ENCODE measurements at regions not wholly inside any gene's neighbourhood (a gene's known extent, or its start where the extent isn't known, plus 50 kb on each side); places are given as distances from the start of the nearest gene placed in this dataset.

DNA sequence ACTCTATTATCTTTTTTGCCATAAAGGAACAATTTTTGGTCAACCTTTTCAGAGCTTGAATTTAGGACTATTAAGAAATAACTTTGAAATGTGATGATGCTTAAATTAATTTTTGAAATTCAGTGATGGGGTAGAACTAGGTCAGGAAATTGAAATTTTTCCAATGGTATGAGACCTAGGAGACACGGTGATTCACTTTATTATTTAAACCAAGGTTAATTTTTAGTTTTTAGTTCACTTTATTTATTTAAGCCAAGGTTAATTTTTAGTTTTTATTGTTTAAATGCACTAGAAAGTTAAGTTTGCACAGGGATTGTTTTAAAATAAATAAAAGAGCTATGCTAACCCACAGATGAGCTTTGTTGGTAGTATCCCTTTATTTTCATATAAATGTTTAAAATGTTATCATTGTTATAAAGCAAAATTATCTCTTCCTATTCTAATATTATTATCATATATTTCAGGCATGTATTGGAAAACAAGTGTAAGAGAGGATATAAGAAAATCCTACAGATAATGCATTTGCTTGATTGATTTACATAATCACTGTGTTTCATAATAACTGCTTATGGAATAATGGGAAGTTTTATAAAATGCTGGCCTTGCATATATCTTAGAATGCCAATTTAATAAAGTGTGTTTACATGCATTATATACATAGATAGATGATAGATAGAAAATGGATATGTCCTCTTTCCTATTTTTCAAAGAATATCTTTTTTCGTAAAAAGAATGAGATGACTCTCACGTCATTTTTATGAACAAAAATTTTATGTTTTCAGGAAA lies 163.6 kb downstream of the HGF start:
- H3K79me1 ChIP-seq (ENCODE audit: low read depth, low read length): no peaks in the 10 kb centered on the region
- H4K5ac ChIP-seq (ENCODE audit: insufficient read length, low read depth, low read length): no peak overlapping the region
- H4K91ac ChIP-seq (replicated peaks; ENCODE audit: insufficient read length, low read length): no peak overlapping the region
- no peak overlapping the region for H3K27ac ChIP-seq (ENCODE audit: low read depth, low read length)
- no peak overlapping the region for H3K18ac ChIP-seq (ENCODE audit: extremely low read depth, low read length)
- no peak overlapping the region for H4K8ac ChIP-seq (ENCODE audit: extremely low read depth, insufficient read depth, low read length)
- H2BK20ac ChIP-seq (ENCODE audit: low read length): no peak overlapping the region
- H3K56ac ChIP-seq (replicated peaks; ENCODE audit: insufficient read length, low read depth, low read length): no peak overlapping the region
- H3K4me2 ChIP-seq (ENCODE audit: insufficient read depth in 1 of 2, low read depth in 2 of 2, low read length in 2 of 2): no peak overlapping the region
- no peak overlapping the region for H2BK15ac ChIP-seq (ENCODE audit: low read length)
- no peaks in the 10 kb centered on the region; a peak in 1 of 7 replicates for H3K4me1 ChIP-seq (replicated peaks in 1 of 4; ENCODE audit: control insufficient read depth in 3 of 4, insufficient read depth in 4 of 4, low read length in 3 of 4)
- H2BK5ac ChIP-seq (ENCODE audit: low read depth, low read length): no peak overlapping the region
- no peaks in the 10 kb centered on the region for H3K79me2 ChIP-seq (ENCODE audit: control insufficient read depth in 1 of 2, insufficient read depth in 2 of 2, low read length in 2 of 2)
- no peak overlapping the region for H2AK5ac ChIP-seq (ENCODE audit: low read depth, low read length)
- no peak overlapping the region for H3K14ac ChIP-seq (ENCODE audit: insufficient read length)
- no peak overlapping the region for H2AFZ ChIP-seq (ENCODE audit: low read length)
- H3K4me3 ChIP-seq (ENCODE audit: extremely low read depth in 1 of 4, insufficient read depth in 2 of 4, low read depth in 3 of 4, low read length in 4 of 4): no peak overlapping the region
- H3K36me3 ChIP-seq (ENCODE audit: control insufficient read depth in 2 of 4, insufficient read depth in 4 of 4, low read length in 3 of 4): no peaks in the 10 kb centered on the region
- no peaks in the 10 kb centered on the region for H3K23me2 ChIP-seq (ENCODE audit: low read depth, low read length)
- no peak overlapping the region for H2BK12ac ChIP-seq (ENCODE audit: low read depth, low read length)
- DNase-seq (ENCODE audit: low read depth in 1 of 2, low spot score in 2 of 2) (no peak), FAIRE-seq (no peak)
- H3K9me3 ChIP-seq (ENCODE audit: insufficient read depth in 2 of 2, low read depth in 1 of 2, low read length in 1 of 2): no peaks in the 10 kb centered on the region
- no peak overlapping the region for H2BK120ac ChIP-seq (replicated peaks; ENCODE audit: low read depth, low read length)
- POLR2A ChIA-PET (ENCODE audit: partially characterized antibody): no interaction called here
- no peak overlapping the region for H3K9ac ChIP-seq (replicated peaks in 1 of 4; ENCODE audit: extremely low read depth in 1 of 4, low read depth in 3 of 4, low read length in 3 of 4)
- WGBS, 2 experiments (ENCODE audit: extremely low coverage in 1 of 2, insufficient coverage in 1 of 2, insufficient read length in 1 of 2, insufficient replicate concordance in 2 of 2, low coverage in 1 of 2, low lambda C conversion rate in 2 of 2, missing lambda C conversion rate in 1 of 2): 94% methylated on average over 3 of the region's 3 CpGs; no CpG with 5 or more reads in 1 of the 2 experiments
- no peaks in the 10 kb centered on the region for H3K27me3 ChIP-seq (replicated peaks in 1 of 4; ENCODE audit: control insufficient read depth in 3 of 4, extremely low read depth in 1 of 4, insufficient read depth in 3 of 4, low read length in 3 of 4)
- H3K23ac ChIP-seq (ENCODE audit: insufficient read length): no peak overlapping the region
- H4K20me1 ChIP-seq (replicated peaks in 1 of 2; ENCODE audit: control insufficient read depth in 1 of 2, insufficient read depth in 2 of 2, low read length in 2 of 2): no peaks in the 10 kb centered on the region
- CTCF ChIA-PET (ENCODE audit: partially characterized antibody): no interaction called here
- H3K4ac ChIP-seq (replicated peaks; ENCODE audit: insufficient read length, low read depth, low read length): no peak overlapping the region
- no peak for TF ChIP-seq SP4 (IDR thresholded peaks at IDR 0.05; ENCODE audit: low read length)
- TF ChIP-seq BRCA1 (IDR thresholded peaks at IDR 0.05; ENCODE audit: low read depth, low read length): no peak
- no peak for TF ChIP-seq RXRA (IDR thresholded peaks at IDR 0.05; ENCODE audit: insufficient read depth, low read depth, low read length)
- TF ChIP-seq CTBP2 (IDR thresholded peaks at IDR 0.05; ENCODE audit: borderline replicate concordance, insufficient read depth, insufficient read length, low read length): no peak
- no peak for TF ChIP-seq FOSL1 (IDR thresholded peaks at IDR 0.05; ENCODE audit: insufficient read depth, low read depth, low read length)
- no peak for TF ChIP-seq HDAC6 (IDR thresholded peaks at IDR 0.05; ENCODE audit: low read depth, low read length)
- TF ChIP-seq KDM4A (IDR thresholded peaks at IDR 0.05; ENCODE audit: low read depth, low read length, severe bottlenecking): no peak
- no peak for TF ChIP-seq SUZ12 (IDR thresholded peaks at IDR 0.05; ENCODE audit: low read length)
- no peak for TF ChIP-seq EP300 (IDR thresholded peaks at IDR 0.05; ENCODE audit: borderline replicate concordance in 1 of 2, low read depth in 2 of 2, low read length in 2 of 2)
- TF ChIP-seq SIRT6 (IDR thresholded peaks at IDR 0.05; ENCODE audit: low read length): no peak
- TF ChIP-seq SP2 (IDR thresholded peaks at IDR 0.05; ENCODE audit: low read length): no peak
- TF ChIP-seq MAFK (IDR thresholded peaks at IDR 0.05; ENCODE audit: low read depth, low read length): no peak
